Osteoblast (primary cell): ENCODE measurements at regions not wholly inside any gene's neighbourhood (a gene's known extent, or its start where the extent isn't known, plus 50 kb on each side); places are given as distances from the start of the nearest gene placed in this dataset.

Experiments
- DNase-seq: peaks from one replicate; pipeline ENCODE4 v3.0.0; 2011; ENCODE audit warnings: low spot score, mixed read lengths; ENCODE audit not compliant: insufficient read length; ENCODE audit errors: missing footprints
- H2AFZ ChIP-seq: 2 replicates; pipeline ENCODE4 v1.6.0; 2011; ENCODE audit warnings: mild to moderate bottlenecking, low read length
- H3K27ac ChIP-seq: 2 replicates; pipeline ENCODE4 v1.5.1; 2011; ENCODE audit warnings: mild to moderate bottlenecking, low read depth, low read length, moderate library complexity
- H3K27me3 ChIP-seq: 2 replicates; pipeline ENCODE4 v1.6.0; 2012; ENCODE audit warnings: mild to moderate bottlenecking, control low read depth, inconsistent platforms, low read length, moderate library complexity; ENCODE audit not compliant: insufficient read depth
- H3K36me3 ChIP-seq: 2 replicates; pipeline ENCODE4 v1.5.1; 2011; ENCODE audit warnings: mild to moderate bottlenecking, low read length, control low read depth, moderate library complexity; ENCODE audit not compliant: insufficient read depth
- H3K4me1 ChIP-seq: 2 replicates; pipeline ENCODE4 v1.5.1; 2011; ENCODE audit warnings: mild to moderate bottlenecking, low read length, control low read depth, moderate library complexity; ENCODE audit not compliant: insufficient read depth
- H3K4me2 ChIP-seq: 2 replicates; pipeline ENCODE4 v1.6.0; 2011; ENCODE audit warnings: mild to moderate bottlenecking, low read length; ENCODE audit not compliant: insufficient read depth
- H3K4me3 ChIP-seq: fragments of 200-600 bp; sonication (generic); 3 replicates; pipeline ENCODE4 v1.5.1; 2012; ENCODE audit warnings: mild to moderate bottlenecking, low read length, inconsistent platforms; ENCODE audit not compliant: insufficient read depth
- H3K79me2 ChIP-seq: 2 replicates; pipeline ENCODE4 v1.6.0; 2012; ENCODE audit warnings: mild to moderate bottlenecking, low read length, control low read depth, inconsistent platforms; ENCODE audit not compliant: insufficient read depth
- H3K9me3 ChIP-seq: 2 replicates; pipeline ENCODE4 v1.5.1; 2011; ENCODE audit warnings: low read depth, low read length, control low read depth
- H4K20me1 ChIP-seq: 2 replicates; pipeline ENCODE4 v1.6.0; 2012; ENCODE audit warnings: mild to moderate bottlenecking, low read length, control low read depth; ENCODE audit not compliant: insufficient read depth
- CTCF ChIP-seq: IDR thresholded peaks from 2 replicates; pipeline ENCODE4 v1.5.1; 2011; ENCODE audit warnings: mild to moderate bottlenecking, low read depth, low read length, moderate library complexity; ENCODE audit errors: extremely low read depth

DNA sequence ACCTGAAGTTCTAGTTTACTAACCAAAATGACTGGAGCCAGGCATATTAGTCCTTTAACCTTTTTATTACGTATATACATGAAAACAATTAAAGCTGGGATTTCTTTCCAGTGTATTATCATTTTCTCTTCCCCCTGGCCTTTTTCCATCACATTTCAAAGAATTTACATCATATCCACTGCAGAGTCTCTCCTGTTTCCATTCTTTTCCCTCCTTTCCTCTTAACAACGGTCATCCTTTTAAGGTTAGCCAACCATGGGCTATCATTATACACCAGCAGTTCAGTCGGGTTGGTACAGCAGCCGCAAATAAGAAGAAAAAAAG is 104.6 kb downstream of the TFAP2A start:
- H3K4me2 ChIP-seq, result no peak overlapping the region
- no peaks in the 10 kb centered on the region for H3K79me2 ChIP-seq
- H3K4me3 ChIP-seq, result no peak overlapping the region
- no peaks in the 10 kb centered on the region for H3K36me3 ChIP-seq
- no peaks in the 10 kb centered on the region for H3K27me3 ChIP-seq
- no peak overlapping the region for H2AFZ ChIP-seq
- TF ChIP-seq CTCF, result no peak
- no peaks in the 10 kb centered on the region for H3K4me1 ChIP-seq
- no peak for DNase-seq
- no peaks in the 10 kb centered on the region for H4K20me1 ChIP-seq
- no peaks in the 10 kb centered on the region for H3K9me3 ChIP-seq
- H3K27ac ChIP-seq, result no peak overlapping the region

GRCh38 chr6:10309457-10310329 is 105.2 kb downstream of the TFAP2A start:
- TF ChIP-seq CTCF, result no peak
- Histone ChIP-seq H3K79me2 (no peaks in the 10 kb centered on the region), H3K27ac (no peak overlapping the region), H3K27me3 (no peaks in the 10 kb centered on the region), H3K36me3 (no peaks in the 10 kb centered on the region), H3K4me1 (no peaks in the 10 kb centered on the region), H2AFZ (no peak overlapping the region), H4K20me1 (no peaks in the 10 kb centered on the region), H3K9me3 (no peaks in the 10 kb centered on the region), H3K4me3 (no peak overlapping the region), H3K4me2 (no peak overlapping the region)
- no peak for DNase-seq

GRCh38 chr6:10307476-10307875 is 107.4 kb downstream of the TFAP2A start:
- TF ChIP-seq CTCF, result no peak
- Histone ChIP-seq H3K27me3 (no peaks in the 10 kb centered on the region), H3K4me1 (no peaks in the 10 kb centered on the region), H3K9me3 (no peaks in the 10 kb centered on the region), H3K4me3 (no peak overlapping the region), H3K79me2 (no peaks in the 10 kb centered on the region), H4K20me1 (no peaks in the 10 kb centered on the region), H3K27ac (no peak overlapping the region), H3K36me3 (no peaks in the 10 kb centered on the region), H3K4me2 (no peak overlapping the region), H2AFZ (no peak overlapping the region)
- DNase-seq, result no peak

DNA sequence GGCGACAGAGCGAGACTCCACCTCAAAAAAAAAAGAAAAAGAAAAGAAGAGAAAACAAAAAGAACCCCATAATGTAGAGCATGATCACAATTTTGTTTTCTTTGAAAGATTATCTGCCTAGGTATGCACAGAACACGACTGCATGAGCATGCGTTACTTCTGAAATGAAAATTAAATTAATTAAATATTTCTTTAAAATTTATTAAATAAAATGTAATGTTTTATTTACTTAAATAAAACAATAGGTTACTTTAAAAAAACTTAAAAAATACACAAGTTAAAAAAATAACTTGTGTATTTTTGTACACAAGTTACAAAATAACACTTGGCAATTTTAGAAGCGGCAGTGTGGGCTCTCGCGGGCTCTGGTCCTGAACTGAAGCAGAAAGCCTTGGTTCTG is 107.8 kb downstream of the TFAP2A start:
- no peak for DNase-seq
- no peak for TF ChIP-seq CTCF

More for the DNA sequence above, 107.8 kb downstream of the TFAP2A start:
- no peak overlapping the region for H3K4me2 ChIP-seq
- no peaks in the 10 kb centered on the region for H3K79me2 ChIP-seq
- H3K27me3 ChIP-seq, result no peaks in the 10 kb centered on the region
- H3K27ac ChIP-seq, result no peak overlapping the region
- H3K4me3 ChIP-seq, result no peak overlapping the region
- no peaks in the 10 kb centered on the region for H4K20me1 ChIP-seq
- H3K9me3 ChIP-seq, result no peaks in the 10 kb centered on the region
- no peaks in the 10 kb centered on the region for H3K36me3 ChIP-seq
- H2AFZ ChIP-seq, result no peak overlapping the region
- H3K4me1 ChIP-seq, result no peaks in the 10 kb centered on the region
